DOHH2 (cell line): ENCODE measurements at regions not wholly inside any gene's neighbourhood (a gene's known extent, or its start where the extent isn't known, plus 50 kb on each side); places are given as distances from the start of the nearest gene placed in this dataset.

Experiments
- CTCF ChIP-seq: fragments of 200-600 bp; sonication (generic); IDR thresholded peaks from one replicate; pipeline ENCODE4 v1.5.1; 2014; ENCODE audit warnings: antibody characterized with exemption, mild to moderate bottlenecking, low read depth, low read length; ENCODE audit not compliant: poor library complexity, severe bottlenecking
- EZH2phosphoT487 ChIP-seq: fragments of 200-600 bp; sonication (generic); IDR thresholded peaks from 2 replicates; pipeline ENCODE4 v1.6.1; 2017; ENCODE audit warnings: borderline replicate concordance, mild to moderate bottlenecking, antibody characterized with exemption, low read length, moderate library complexity, mixed read lengths

- no peak for TF ChIP-seq CTCF
- TF ChIP-seq EZH2phosphoT487, result no peak
These were observed 748.4 kb upstream of the GRM7 start for GRCh38 chr3:6112546-6112945.
